Esophagus muscularis mucosa (tissue), 3 donors: ENCODE measurements at regions not wholly inside any gene's neighbourhood (a gene's known extent, or its start where the extent isn't known, plus 50 kb on each side); places are given as distances from the start of the nearest gene placed in this dataset.

ENCODE experiments used
- POLR2AphosphoS5 ChIP-seq, 2 donors: sonication (generic); formaldehyde crosslinking; IDR thresholded peaks; one replicate each; pipeline ENCODE4 v1.6.1; 2017; ENCODE audit warnings: antibody characterized with exemption in 2 of 2
- TF ChIP-seq, protein P1 (sequence below), 3 experiments: fragments of 200-600 bp in 2 of 3; fragments of 450-650 bp in 1 of 3; sonication (generic) in 2 of 3; IDR thresholded peaks; one replicate each; pipeline ENCODE4 v1.5.1; 2017 to 2019; ENCODE audit warnings: antibody characterized with exemption in 3 of 3, mild to moderate bottlenecking in 2 of 3, moderate library complexity in 1 of 3

GRCh38 chr2:129006135-129006886, 687.6 kb upstream of the HS6ST1 start:
- TF ChIP-seq, protein P1, sequence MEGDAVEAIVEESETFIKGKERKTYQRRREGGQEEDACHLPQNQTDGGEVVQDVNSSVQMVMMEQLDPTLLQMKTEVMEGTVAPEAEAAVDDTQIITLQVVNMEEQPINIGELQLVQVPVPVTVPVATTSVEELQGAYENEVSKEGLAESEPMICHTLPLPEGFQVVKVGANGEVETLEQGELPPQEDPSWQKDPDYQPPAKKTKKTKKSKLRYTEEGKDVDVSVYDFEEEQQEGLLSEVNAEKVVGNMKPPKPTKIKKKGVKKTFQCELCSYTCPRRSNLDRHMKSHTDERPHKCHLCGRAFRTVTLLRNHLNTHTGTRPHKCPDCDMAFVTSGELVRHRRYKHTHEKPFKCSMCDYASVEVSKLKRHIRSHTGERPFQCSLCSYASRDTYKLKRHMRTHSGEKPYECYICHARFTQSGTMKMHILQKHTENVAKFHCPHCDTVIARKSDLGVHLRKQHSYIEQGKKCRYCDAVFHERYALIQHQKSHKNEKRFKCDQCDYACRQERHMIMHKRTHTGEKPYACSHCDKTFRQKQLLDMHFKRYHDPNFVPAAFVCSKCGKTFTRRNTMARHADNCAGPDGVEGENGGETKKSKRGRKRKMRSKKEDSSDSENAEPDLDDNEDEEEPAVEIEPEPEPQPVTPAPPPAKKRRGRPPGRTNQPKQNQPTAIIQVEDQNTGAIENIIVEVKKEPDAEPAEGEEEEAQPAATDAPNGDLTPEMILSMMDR (IDR thresholded peaks at IDR 0.05) = no peak
- TF ChIP-seq POLR2AphosphoS5 (IDR thresholded peaks at IDR 0.05) = no peak
